SK-N-SH (cell line): ENCODE measurements at regions not wholly inside any gene's neighbourhood (a gene's known extent, or its start where the extent isn't known, plus 50 kb on each side); places are given as distances from the start of the nearest gene placed in this dataset.
"Not testable (repeated sequence)": the region's sequence is repeated elsewhere in the genome, so short reads cannot be mapped to it uniquely, and the experiment has no call there.

Experiments used
- CTCF ChIA-PET: fragments of 300-600, 350-600 bp; formaldehyde crosslinking; extraction: SDS; loops from one replicate; lab custom pipeline; 2021; lab: Yijun Ruan, JAX
- POLR2A ChIA-PET: fragments of 350-600 bp; sonication (Branson Sonifier 250); formaldehyde crosslinking; extraction: SDS; loops from one replicate; lab custom pipeline; 2020; ENCODE audit warnings: antibody characterized with exemption, inconsistent platforms; lab: Yijun Ruan, JAX
- DNase-seq: peaks from one replicate; pipeline ENCODE4 v3.0.0; 2012
- H2AFZ ChIP-seq: fragments of 200-600 bp; sonication (generic); 2 replicates; pipeline ENCODE4 v1.8.1; 2016; ENCODE audit warnings: antibody characterized with exemption, mild to moderate bottlenecking, low read depth
- H3F3A ChIP-seq: fragments of 200-600 bp; sonication (generic); replicated peaks from 2 replicates; pipeline ENCODE3; 2016; ENCODE audit warnings: antibody characterized with exemption, mild to moderate bottlenecking; ENCODE audit not compliant: insufficient read depth
- H3K27ac ChIP-seq, 2 experiments: fragments of 200-500 bp in 1 of 2; fragments of 200-600 bp in 1 of 2; sonication (Bioruptor generic) in 1 of 2; sonication (generic), shearing (Covaris generic) in 1 of 2; 2 replicates each; pipeline versions ENCODE4 v1.5.1 to v1.6.1; 2014 to 2016; ENCODE audit warnings: low read depth in 2 of 2, inconsistent platforms in 1 of 2, low read length in 1 of 2, mild to moderate bottlenecking in 1 of 2, mixed read lengths in 1 of 2
- H3K27me3 ChIP-seq: fragments of 200-600 bp; sonication (generic), shearing (Covaris generic); 2 replicates; pipeline ENCODE4 v1.6.1; 2016; ENCODE audit warnings: mixed run types; ENCODE audit not compliant: insufficient read depth
- H3K36me3 ChIP-seq, 2 experiments: fragments of 200-500 bp in 1 of 2; fragments of 200-600 bp in 1 of 2; sonication (Bioruptor generic) in 1 of 2; sonication (generic) in 1 of 2; replicated peaks in 1 of 2; 2 replicates each; pipeline versions ENCODE3 to v1.5.1; 2014 to 2016; ENCODE audit warnings: low read length in 1 of 2, mild to moderate bottlenecking in 1 of 2; ENCODE audit not compliant: insufficient read depth in 2 of 2, control insufficient read depth in 1 of 2
- H3K4me1 ChIP-seq, 2 experiments: fragments of 200-500 bp in 1 of 2; fragments of 200-600 bp in 1 of 2; sonication (Bioruptor generic) in 1 of 2; sonication (generic), shearing (Covaris generic) in 1 of 2; 2 replicates each; pipeline versions ENCODE4 v1.5.1 to v1.6.1; 2014 to 2016; ENCODE audit warnings: low read depth in 1 of 2, low read length in 1 of 2, mixed run types in 1 of 2; ENCODE audit not compliant: insufficient read depth in 2 of 2, control insufficient read depth in 1 of 2
- H3K4me2 ChIP-seq: fragments of 200-600 bp; sonication (generic), shearing (Covaris generic); 2 replicates; pipeline ENCODE4 v1.6.1; 2017; ENCODE audit warnings: mixed run types
- H3K4me3 ChIP-seq, 2 experiments: fragments of 200-500 bp in 1 of 2; fragments of 200-600 bp in 1 of 2; sonication (Bioruptor generic) in 1 of 2; sonication (generic), shearing (Covaris generic) in 1 of 2; 2 replicates each; pipeline versions ENCODE4 v1.5.1 to v1.8.1; 2014 to 2016; ENCODE audit warnings: low read depth in 2 of 2, inconsistent platforms in 1 of 2, low read length in 1 of 2, mild to moderate bottlenecking in 1 of 2, mixed read lengths in 1 of 2, moderate library complexity in 1 of 2
- H3K79me2 ChIP-seq: fragments of 200-600 bp; sonication (generic); 2 replicates; pipeline ENCODE4 v1.8.1; 2017; ENCODE audit warnings: mild to moderate bottlenecking; ENCODE audit not compliant: insufficient read depth
- H3K9ac ChIP-seq: fragments of 200-600 bp; sonication (generic); 2 replicates; pipeline ENCODE4 v1.6.1; 2017; ENCODE audit warnings: mixed run types
- H3K9me2 ChIP-seq: fragments of 200-600 bp; sonication (generic); 2 replicates; pipeline ENCODE4 v1.6.1; 2017; ENCODE audit warnings: mixed run types
- H3K9me3 ChIP-seq: fragments of 200-600 bp; sonication (generic); 2 replicates; pipeline ENCODE4 v1.6.1; 2017; ENCODE audit warnings: mixed run types, mild to moderate bottlenecking, moderate library complexity
- H4K20me1 ChIP-seq: fragments of 200-600 bp; sonication (generic); 2 replicates; pipeline ENCODE4 v1.6.1; 2017; ENCODE audit warnings: mild to moderate bottlenecking, mixed run types; ENCODE audit not compliant: insufficient read depth
- CHD2 ChIP-seq: fragments of 150-350 bp; IDR thresholded peaks from 2 replicates; pipeline ENCODE4 v1.6.1; 2018; ENCODE audit warnings: low read length; ENCODE audit not compliant: partially characterized antibody
- ELF1 ChIP-seq: IDR thresholded peaks from 2 replicates; pipeline ENCODE4 v1.4.0; 2012
- EP300 ChIP-seq, 2 experiments: IDR thresholded peaks; 2 replicates each; pipeline versions ENCODE4 v1.4.0 to v1.6.1; 2012; ENCODE audit warnings: borderline replicate concordance in 1 of 2, low read depth in 1 of 2, low read length in 1 of 2
- EZH2phosphoT487 ChIP-seq: fragments of 200-600 bp; sonication (generic); IDR thresholded peaks from 2 replicates; pipeline ENCODE4 v1.6.1; 2017; ENCODE audit warnings: low read depth, mixed run types, mild to moderate bottlenecking, antibody characterized with exemption, moderate library complexity, borderline replicate concordance
- FOSL2 ChIP-seq: IDR thresholded peaks from 2 replicates; pipeline ENCODE4 v1.4.0; 2012; ENCODE audit warnings: low read depth, mild to moderate bottlenecking, moderate library complexity, borderline replicate concordance
- FOXM1 ChIP-seq: IDR thresholded peaks from 2 replicates; pipeline ENCODE4 v1.4.0; 2012; ENCODE audit warnings: low read depth, mild to moderate bottlenecking
- GATA2 ChIP-seq: sonication (generic); formaldehyde crosslinking; IDR thresholded peaks from 2 replicates; pipeline ENCODE4 v1.5.0; 2020; ENCODE audit warnings: mild to moderate bottlenecking, missing genetic modification reagents
- MXI1 ChIP-seq: IDR thresholded peaks from 2 replicates; pipeline ENCODE4 v1.6.1; 2012; ENCODE audit warnings: mild to moderate bottlenecking, low read depth, low read length, improper control_type of control experiment
- NFIC ChIP-seq: IDR thresholded peaks from 2 replicates; pipeline ENCODE4 v1.4.0; 2012; ENCODE audit warnings: borderline replicate concordance
- RCOR1 ChIP-seq: fragments of 150-350 bp; IDR thresholded peaks from 2 replicates; pipeline ENCODE4 v1.6.1; 2017; ENCODE audit warnings: antibody characterized with exemption, low read length
- SMC3 ChIP-seq: IDR thresholded peaks from 2 replicates; pipeline ENCODE4 v1.6.1; 2012; ENCODE audit warnings: low read depth, low read length, improper control_type of control experiment
- TCF12 ChIP-seq: IDR thresholded peaks from 2 replicates; pipeline ENCODE4 v1.4.0; 2012
- TEAD4 ChIP-seq: IDR thresholded peaks from 2 replicates; pipeline ENCODE4 v1.4.0; 2012; ENCODE audit warnings: mild to moderate bottlenecking, borderline replicate concordance; ENCODE audit not compliant: insufficient read depth
- YY1 ChIP-seq: IDR thresholded peaks from 2 replicates; pipeline ENCODE4 v1.4.0; 2012; ENCODE audit warnings: low read depth, mild to moderate bottlenecking
- WGBS: methylation state at CpG from one replicate; pipeline ENCODE4 v1.1.6; 2017; ENCODE audit warnings: low lambda C conversion rate; 5-methylcytosine and 5-hydroxymethylcytosine counted together
- TF ChIP-seq, protein P1 (sequence below): IDR thresholded peaks from 2 replicates; pipeline ENCODE4 v1.4.0; 2012; ENCODE audit warnings: low read depth, borderline replicate concordance
- TF ChIP-seq, protein P2 (sequence below): fragments of 150-350 bp; IDR thresholded peaks from 2 replicates; pipeline ENCODE4 v1.6.1; 2017; ENCODE audit warnings: antibody characterized with exemption, low read length, low read depth, borderline replicate concordance

DNA sequence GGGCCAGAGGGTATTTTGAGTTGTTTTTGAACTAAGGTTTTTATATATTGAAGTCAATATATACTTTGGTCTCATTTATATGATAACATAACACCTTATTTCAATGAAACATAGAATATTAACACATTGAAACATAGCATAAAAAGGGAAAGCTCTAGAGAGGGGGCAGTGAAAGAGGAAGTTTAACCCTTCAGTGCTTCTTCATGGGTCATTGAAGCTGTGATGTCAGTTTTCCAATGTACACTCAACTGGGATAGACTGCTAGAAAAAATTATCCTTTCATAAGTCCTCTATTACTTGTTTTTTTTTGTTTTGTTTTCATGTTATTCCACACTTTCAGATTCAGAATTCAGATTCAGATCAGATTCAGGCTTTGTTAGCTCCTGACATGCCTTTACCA lies 442.7 kb downstream of the EPHA5 start:
- CTCF ChIA-PET = no interaction called here

DNA sequence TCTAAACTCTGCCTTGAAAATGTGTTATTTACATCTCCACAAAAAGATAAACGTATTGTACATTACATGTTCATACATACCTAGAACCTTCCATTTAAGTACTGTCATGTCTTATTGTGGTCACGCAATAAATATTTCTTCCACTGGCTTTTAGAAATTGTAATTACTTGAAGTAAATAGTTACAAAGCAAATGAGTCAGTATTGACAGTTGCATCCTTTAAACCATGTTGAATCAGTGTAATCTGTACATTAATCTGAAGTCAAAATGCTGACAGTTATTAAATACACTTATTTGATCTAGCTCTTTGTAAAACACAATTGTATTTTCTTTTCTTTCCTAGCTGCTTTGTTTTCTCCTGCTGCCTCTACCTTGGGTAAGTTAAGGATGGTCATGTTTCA lies 446.7 kb downstream of the EPHA5 start:
- H3K4me2 ChIP-seq = no peak overlapping the region
- POLR2A ChIA-PET = no interaction called here
- no peak overlapping the region for H3K4me3 ChIP-seq
- no peaks in the 10 kb centered on the region for H3F3A ChIP-seq
- H3K27ac ChIP-seq = no peak overlapping the region
- H3K36me3 ChIP-seq = no peaks in the 10 kb centered on the region
- no peaks in the 10 kb centered on the region for H4K20me1 ChIP-seq
- H3K9me3 ChIP-seq = no peaks in the 10 kb centered on the region
- no peak overlapping the region for H3K9ac ChIP-seq
- no peaks in the 10 kb centered on the region for H3K4me1 ChIP-seq
- H3K27me3 ChIP-seq = no peaks in the 10 kb centered on the region
- H3K79me2 ChIP-seq = no peaks in the 10 kb centered on the region
- no peak for DNase-seq
- H3K9me2 ChIP-seq = no peaks in the 10 kb centered on the region
- H2AFZ ChIP-seq = no peak overlapping the region
- no peak for TF ChIP-seq FOSL2
- no peak for TF ChIP-seq SMC3
- no peak for TF ChIP-seq MXI1
- TF ChIP-seq FOXM1 = no peak
- TF ChIP-seq EZH2phosphoT487 = no peak
- no peak for TF ChIP-seq YY1
- TF ChIP-seq ELF1 = no peak
- TF ChIP-seq TCF12 = no peak
- no peak for TF ChIP-seq EP300 (IDR thresholded peaks at IDR 0.05; ENCODE audit: borderline replicate concordance in 1 of 2, low read depth in 1 of 2, low read length in 1 of 2)
- TF ChIP-seq, protein P1, sequence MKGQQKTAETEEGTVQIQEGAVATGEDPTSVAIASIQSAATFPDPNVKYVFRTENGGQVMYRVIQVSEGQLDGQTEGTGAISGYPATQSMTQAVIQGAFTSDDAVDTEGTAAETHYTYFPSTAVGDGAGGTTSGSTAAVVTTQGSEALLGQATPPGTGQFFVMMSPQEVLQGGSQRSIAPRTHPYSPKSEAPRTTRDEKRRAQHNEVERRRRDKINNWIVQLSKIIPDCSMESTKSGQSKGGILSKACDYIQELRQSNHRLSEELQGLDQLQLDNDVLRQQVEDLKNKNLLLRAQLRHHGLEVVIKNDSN = no peak
- TF ChIP-seq, protein P2, sequence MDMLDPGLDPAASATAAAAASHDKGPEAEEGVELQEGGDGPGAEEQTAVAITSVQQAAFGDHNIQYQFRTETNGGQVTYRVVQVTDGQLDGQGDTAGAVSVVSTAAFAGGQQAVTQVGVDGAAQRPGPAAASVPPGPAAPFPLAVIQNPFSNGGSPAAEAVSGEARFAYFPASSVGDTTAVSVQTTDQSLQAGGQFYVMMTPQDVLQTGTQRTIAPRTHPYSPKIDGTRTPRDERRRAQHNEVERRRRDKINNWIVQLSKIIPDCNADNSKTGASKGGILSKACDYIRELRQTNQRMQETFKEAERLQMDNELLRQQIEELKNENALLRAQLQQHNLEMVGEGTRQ = no peak
- no peak for TF ChIP-seq CHD2
- CTCF ChIA-PET = no interaction called here
- WGBS = 10% methylated on average over 2 of the region's 2 CpGs

More for the DNA sequence above, 442.7 kb downstream of the EPHA5 start:
- no peak overlapping the region for H3K27ac ChIP-seq
- no peaks in the 10 kb centered on the region for H3K36me3 ChIP-seq
- H3F3A ChIP-seq = no peaks in the 10 kb centered on the region
- H3K9me3 ChIP-seq = no peaks in the 10 kb centered on the region
- H4K20me1 ChIP-seq = no peaks in the 10 kb centered on the region
- H3K4me1 ChIP-seq = no peaks in the 10 kb centered on the region
- no peak overlapping the region for H3K4me2 ChIP-seq
- TF ChIP-seq TEAD4 (no peak), NFIC (no peak), GATA2 (CRISPR knock-in tag) (no peak), SMC3 (no peak), RCOR1 (no peak), MXI1 (no peak), TCF12 (no peak)
- TF ChIP-seq, protein P2 = no peak
- no peaks in the 10 kb centered on the region for H3K9me2 ChIP-seq
- H3K27me3 ChIP-seq = no peaks in the 10 kb centered on the region
- no peak overlapping the region for H2AFZ ChIP-seq
- no peak for DNase-seq
- no peak overlapping the region for H3K9ac ChIP-seq
- no peak overlapping the region for H3K4me3 ChIP-seq
- POLR2A ChIA-PET = no interaction called here
- H3K79me2 ChIP-seq = no peaks in the 10 kb centered on the region

DNA sequence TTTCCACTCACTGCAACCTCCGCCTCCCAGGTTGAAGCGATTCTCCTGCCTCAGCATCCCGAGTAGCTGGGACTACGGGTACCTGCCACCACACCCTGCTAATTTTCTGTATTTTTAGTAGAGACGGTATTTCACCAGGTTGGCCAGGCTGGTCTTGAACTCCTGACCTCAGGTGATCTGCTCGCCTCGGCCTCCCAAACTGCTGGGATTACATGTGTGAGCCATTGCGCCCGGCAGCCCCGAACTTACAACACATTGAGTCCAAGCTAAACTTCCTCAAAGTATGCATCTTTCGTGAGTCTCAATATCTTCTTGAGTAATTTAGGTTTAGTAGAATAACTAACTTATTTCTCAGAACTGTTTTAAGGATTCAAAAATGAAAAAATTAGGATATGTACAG lies 447.2 kb downstream of the EPHA5 start:
- DNase-seq, H3K79me2 ChIP-seq, H3F3A ChIP-seq, H3K27me3 ChIP-seq, H3K4me1 ChIP-seq, H4K20me1 ChIP-seq, H3K4me2 ChIP-seq, H3K4me3 ChIP-seq, H2AFZ ChIP-seq, H3K36me3 ChIP-seq, H3K27ac ChIP-seq, POLR2A ChIA-PET, H3K9me3 ChIP-seq, H3K9ac ChIP-seq, CTCF ChIA-PET, H3K9me2 ChIP-seq: not testable (repeated sequence)
- whole genome bisulfite sequencing = 20% methylated on average over 11 of the region's 11 CpGs
